ENCODE measurements at regions not wholly inside any gene's neighbourhood (a gene's known extent, or its start where the extent isn't known, plus 50 kb on each side); places are given as distances from the start of the nearest gene placed in this dataset.

- no peak for DNase-seq (ENCODE audit: low read depth)
- no peak overlapping the region for H3K4me3 ChIP-seq (ENCODE audit: insufficient read depth, low read depth, low read length)
- H3K27me3 ChIP-seq (ENCODE audit: insufficient read depth, low read length), result no peaks in the 10 kb centered on the region
- no peak overlapping the region for H2AFZ ChIP-seq (ENCODE audit: low read depth, low read length)
- H3K4me1 ChIP-seq (ENCODE audit: insufficient read depth, low read length), result peaks cover 11% of the 10 kb centered on the region
- FAIRE-seq, result no peak
- H3K36me3 ChIP-seq (ENCODE audit: insufficient read depth, low read length), result no peaks in the 10 kb centered on the region
- no peaks in the 10 kb centered on the region for H3K36me3 Mint-ChIP-seq (ENCODE audit: low read depth, unreplicated experiment)
- H3K4me1 Mint-ChIP-seq (ENCODE audit: low read depth, unreplicated experiment), result peaks cover 14% of the 10 kb centered on the region
- no peaks in the 10 kb centered on the region for H4K20me1 ChIP-seq (ENCODE audit: insufficient read depth, low read length)
- peaks cover 1% of the 10 kb centered on the region for H3K9me3 Mint-ChIP-seq (ENCODE audit: unreplicated experiment)
- H3K79me2 ChIP-seq (ENCODE audit: insufficient read depth, low read length), result no peaks in the 10 kb centered on the region
- H3K27ac ChIP-seq (ENCODE audit: low read depth, low read length), result no peak overlapping the region
- TF ChIP-seq EZH2 (IDR thresholded peaks at IDR 0.05; ENCODE audit: insufficient read depth, low read length) (no peak), CTCF (IDR thresholded peaks at IDR 0.05; ENCODE audit: insufficient read depth, low read depth, low read length) (no peak)
- no peak overlapping the region for H3K4me3 Mint-ChIP-seq (ENCODE audit: unreplicated experiment)
- no peak overlapping the region for H3K4me2 ChIP-seq (ENCODE audit: low read length)
- H3K27ac Mint-ChIP-seq (ENCODE audit: unreplicated experiment), result no peak overlapping the region
- no peak overlapping the region for H3K9ac ChIP-seq (ENCODE audit: low read length)
- no peaks in the 10 kb centered on the region for H3K27me3 Mint-ChIP-seq (ENCODE audit: low read depth, unreplicated experiment)
- no peaks in the 10 kb centered on the region for H3K9me3 ChIP-seq (ENCODE audit: insufficient read depth, low read depth, low read length)
Measured at GRCh38 chr12:93019975-93020630, 91.0 kb upstream of the EEA1 start.

GRCh38 chr12:93020631-93021597 is 91.8 kb upstream of the EEA1 start:
- no peak overlapping the region for H3K4me3 Mint-ChIP-seq (ENCODE audit: unreplicated experiment)
- Histone ChIP-seq H3K4me2 (ENCODE audit: low read length) (no peak overlapping the region), H3K36me3 (ENCODE audit: insufficient read depth, low read length) (no peaks in the 10 kb centered on the region), H3K9me3 (ENCODE audit: insufficient read depth, low read depth, low read length) (no peaks in the 10 kb centered on the region), H3K4me1 (ENCODE audit: insufficient read depth, low read length) (peaks cover 9% of the 10 kb centered on the region), H3K4me3 (ENCODE audit: insufficient read depth, low read depth, low read length) (no peak overlapping the region), H3K79me2 (ENCODE audit: insufficient read depth, low read length) (no peaks in the 10 kb centered on the region), H3K27me3 (ENCODE audit: insufficient read depth, low read length) (no peaks in the 10 kb centered on the region), H2AFZ (ENCODE audit: low read depth, low read length) (no peak overlapping the region), H4K20me1 (ENCODE audit: insufficient read depth, low read length) (no peaks in the 10 kb centered on the region), H3K9ac (ENCODE audit: low read length) (no peak overlapping the region), H3K27ac (ENCODE audit: low read depth, low read length) (no peak overlapping the region)
- H3K4me1 Mint-ChIP-seq (ENCODE audit: low read depth, unreplicated experiment), result peaks cover 12% of the 10 kb centered on the region
- H3K27ac Mint-ChIP-seq (ENCODE audit: unreplicated experiment), result no peak overlapping the region
- DNase-seq (ENCODE audit: low read depth) (no peak), FAIRE-seq (no peak)
- H3K36me3 Mint-ChIP-seq (ENCODE audit: low read depth, unreplicated experiment), result no peaks in the 10 kb centered on the region
- no peaks in the 10 kb centered on the region for H3K27me3 Mint-ChIP-seq (ENCODE audit: low read depth, unreplicated experiment)
- peaks cover 1% of the 10 kb centered on the region for H3K9me3 Mint-ChIP-seq (ENCODE audit: unreplicated experiment)
- TF ChIP-seq CTCF (IDR thresholded peaks at IDR 0.05; ENCODE audit: insufficient read depth, low read depth, low read length), result no peak

All from astrocyte (in vitro differentiated cells and primary cell).